Spinal cord (tissue), 9 donors: ENCODE measurements at regions not wholly inside any gene's neighbourhood (a gene's known extent, or its start where the extent isn't known, plus 50 kb on each side); places are given as distances from the start of the nearest gene placed in this dataset.
"Not testable (repeated sequence)": the region's sequence is repeated elsewhere in the genome, so short reads cannot be mapped to it uniquely, and the experiment has no call there.

ENCODE experiments used
- DNase-seq, 6 donors: peaks; one replicate each; pipeline versions ENCODE4 v3.0.0 to v3.0.0-alpha.2; 2013 to 2015; ENCODE audit warnings: low spot score in 6 of 6, low read depth in 4 of 6
- H3K27ac ChIP-seq: one replicate; pipeline ENCODE4 v1.5.1; 2013; ENCODE audit warnings: low read depth, low read length, control low read depth
- H3K27me3 ChIP-seq: one replicate; pipeline ENCODE4 v1.6.1; 2013; ENCODE audit warnings: low read length; ENCODE audit not compliant: control insufficient read depth, insufficient read depth
- H3K36me3 ChIP-seq: one replicate; pipeline ENCODE4 v1.6.1; 2013; ENCODE audit warnings: low read length; ENCODE audit not compliant: control insufficient read depth, insufficient read depth
- H3K4me1 ChIP-seq: one replicate; pipeline ENCODE4 v1.6.1; 2013; ENCODE audit warnings: low read length; ENCODE audit not compliant: control insufficient read depth, insufficient read depth
- H3K4me3 ChIP-seq: one replicate; pipeline ENCODE4 v1.5.1; 2013; ENCODE audit warnings: low read depth, low read length, control low read depth
- H3K9me3 ChIP-seq: one replicate; pipeline ENCODE4 v1.6.1; 2013; ENCODE audit warnings: low read length; ENCODE audit not compliant: control insufficient read depth, insufficient read depth
- WGBS: methylation state at CpG from one replicate; pipeline ENCODE4 v1.1.5; 2013; ENCODE audit warnings: missing lambda C conversion rate; ENCODE audit not compliant: insufficient coverage; 5-methylcytosine and 5-hydroxymethylcytosine counted together
- donor health status: healthy.

- no peak for DNase-seq
- no CpG with 5 or more reads among the region's 1 CpG for WGBS
- H3K9me3 ChIP-seq, result no peaks in the 10 kb centered on the region
- H3K4me3 ChIP-seq, result no peak overlapping the region
- H3K4me1 ChIP-seq, result no peaks in the 10 kb centered on the region
- H3K36me3 ChIP-seq, result no peaks in the 10 kb centered on the region
- no peaks in the 10 kb centered on the region for H3K27me3 ChIP-seq
- H3K27ac ChIP-seq, result no peak overlapping the region
Measured at GRCh38 chr5:124538931-124539330, 207.5 kb downstream of the ZNF608 start.

GRCh38 chr5:124538191-124538590 lies 208.2 kb downstream of the ZNF608 start:
- no peak overlapping the region for H3K27ac ChIP-seq
- H3K4me1 ChIP-seq, result no peaks in the 10 kb centered on the region
- H3K36me3 ChIP-seq, result no peaks in the 10 kb centered on the region
- no peaks in the 10 kb centered on the region for H3K9me3 ChIP-seq
- H3K4me3 ChIP-seq, result no peak overlapping the region
- DNase-seq, result no peak
- 82% methylated on average over 2 of the region's 3 CpGs for WGBS
- H3K27me3 ChIP-seq, result no peaks in the 10 kb centered on the region

GRCh38 chr5:124537522-124537921 lies 208.9 kb downstream of the ZNF608 start:
- Histone ChIP-seq H3K36me3 (no peaks in the 10 kb centered on the region), H3K4me1 (no peaks in the 10 kb centered on the region), H3K9me3 (no peaks in the 10 kb centered on the region), H3K27me3 (no peaks in the 10 kb centered on the region), H3K4me3 (no peak overlapping the region), H3K27ac (no peak overlapping the region)
- WGBS, result 87% methylated on average over 1 of the region's 4 CpGs
- DNase-seq, result no peak

- H3K36me3 ChIP-seq, result no peaks in the 10 kb centered on the region
- WGBS, result 65% methylated on average over 5 of the region's 5 CpGs
- H3K4me3 ChIP-seq, result no peak overlapping the region
- no peak overlapping the region for H3K27ac ChIP-seq
- no peak for DNase-seq
- no peaks in the 10 kb centered on the region for H3K27me3 ChIP-seq
- peaks cover 2% of the 10 kb centered on the region for H3K4me1 ChIP-seq
- no peaks in the 10 kb centered on the region for H3K9me3 ChIP-seq
Measured at GRCh38 chr5:124537107-124537506, 209.3 kb downstream of the ZNF608 start.

- Histone ChIP-seq H3K4me1 (peaks cover 2% of the 10 kb centered on the region), H3K4me3 (no peak overlapping the region), H3K9me3 (no peaks in the 10 kb centered on the region), H3K36me3 (no peaks in the 10 kb centered on the region), H3K27ac (no peak overlapping the region), H3K27me3 (no peaks in the 10 kb centered on the region)
- no peak for DNase-seq
- WGBS, result 100% methylated on average over 2 of the region's 4 CpGs
Measured at GRCh38 chr5:124536333-124536732, 210.1 kb downstream of the ZNF608 start.

- H3K9me3 ChIP-seq, result no peaks in the 10 kb centered on the region
- H3K4me1 ChIP-seq, result peaks cover 2% of the 10 kb centered on the region
- WGBS, result 100% methylated on average over 1 of the region's 1 CpG
- H3K27me3 ChIP-seq, result no peaks in the 10 kb centered on the region
- no peak for DNase-seq
- no peak overlapping the region for H3K27ac ChIP-seq
- H3K4me3 ChIP-seq, result no peak overlapping the region
- no peaks in the 10 kb centered on the region for H3K36me3 ChIP-seq
Measured at GRCh38 chr5:124530916-124531315, 215.5 kb downstream of the ZNF608 start.

GRCh38 chr5:124528838-124529237 lies 217.6 kb downstream of the ZNF608 start:
- Histone ChIP-seq H3K27me3 (no peaks in the 10 kb centered on the region), H3K27ac (no peak overlapping the region), H3K4me1 (peaks cover 2% of the 10 kb centered on the region), H3K9me3 (no peaks in the 10 kb centered on the region), H3K4me3 (no peak overlapping the region), H3K36me3 (no peaks in the 10 kb centered on the region)
- no peak for DNase-seq
- 100% methylated on average over 2 of the region's 2 CpGs for WGBS

- no peaks in the 10 kb centered on the region for H3K27me3 ChIP-seq
- H3K4me3 ChIP-seq, result no peak overlapping the region
- peaks cover 1% of the 10 kb centered on the region for H3K4me1 ChIP-seq
- H3K36me3 ChIP-seq, result no peaks in the 10 kb centered on the region
- H3K27ac ChIP-seq, result no peak overlapping the region
- no peaks in the 10 kb centered on the region for H3K9me3 ChIP-seq
- DNase-seq, result peak in 2 of 6 donors; percentile 47 to 48
- 89% methylated on average over 6 of the region's 8 CpGs for WGBS
Measured at GRCh38 chr5:124527220-124527991, 219.0 kb downstream of the ZNF608 start.

GRCh38 chr5:124526079-124526478 lies 220.4 kb downstream of the ZNF608 start:
- H3K9me3 ChIP-seq, H3K4me3 ChIP-seq, H3K27ac ChIP-seq, H3K4me1 ChIP-seq, DNase-seq, H3K27me3 ChIP-seq, H3K36me3 ChIP-seq: not testable (repeated sequence)
- no CpG with 5 or more reads among the region's 4 CpGs for WGBS

- Histone ChIP-seq H3K4me1 (no peaks in the 10 kb centered on the region), H3K27ac (no peak overlapping the region), H3K9me3 (no peaks in the 10 kb centered on the region), H3K27me3 (no peaks in the 10 kb centered on the region), H3K36me3 (no peaks in the 10 kb centered on the region), H3K4me3 (no peak overlapping the region)
- no peak for DNase-seq
- WGBS, result 95% methylated on average over 4 of the region's 6 CpGs
Measured at GRCh38 chr5:124524552-124525232, 221.7 kb downstream of the ZNF608 start.
